ENCODE measurements at regions not wholly inside any gene's neighbourhood (a gene's known extent, or its start where the extent isn't known, plus 50 kb on each side); places are given as distances from the start of the nearest gene placed in this dataset.
"Not testable (repeated sequence)": the region's sequence is repeated elsewhere in the genome, so short reads cannot be mapped to it uniquely, and the experiment has no call there.

GRCh38 chr1:243074224-243074623 lies 180.9 kb downstream of the CEP170 start:
- H3K27me3 ChIP-seq; H3K4me1 ChIP-seq; H3K9me3 ChIP-seq; H3K36me3 ChIP-seq; DNase-seq (ENCODE audit: low spot score in 2 of 2); H3K4me3 ChIP-seq; H3K27ac ChIP-seq; intact Hi-C loops (cut with DNase I; ENCODE audit: low total_unique reads): not testable (repeated sequence)

GRCh38 chr1:243067056-243067455 lies 188.0 kb downstream of the CEP170 start:
- DNase-seq (ENCODE audit: low spot score in 2 of 2); H3K4me1 ChIP-seq; H3K36me3 ChIP-seq; H3K27ac ChIP-seq; intact Hi-C loops (cut with DNase I; ENCODE audit: low total_unique reads); H3K9me3 ChIP-seq; H3K27me3 ChIP-seq; H3K4me3 ChIP-seq: not testable (repeated sequence)

GRCh38 chr1:243061965-243062364 lies 193.1 kb downstream of the CEP170 start:
- H3K27me3 ChIP-seq; H3K4me1 ChIP-seq; DNase-seq (ENCODE audit: low spot score in 2 of 2); intact Hi-C loops (cut with DNase I; ENCODE audit: low total_unique reads); H3K4me3 ChIP-seq; H3K9me3 ChIP-seq; H3K36me3 ChIP-seq; H3K27ac ChIP-seq: not testable (repeated sequence)

- H3K4me3 ChIP-seq; H3K27ac ChIP-seq; H3K36me3 ChIP-seq; H3K27me3 ChIP-seq; DNase-seq (ENCODE audit: low spot score in 2 of 2); H3K9me3 ChIP-seq; H3K4me1 ChIP-seq; intact Hi-C loops (cut with DNase I; ENCODE audit: low total_unique reads): not testable (repeated sequence)
Measured at GRCh38 chr1:243055510-243055909, 199.6 kb downstream of the CEP170 start.

GRCh38 chr1:243055091-243055490 lies 200.0 kb downstream of the CEP170 start:
- H3K36me3 ChIP-seq; DNase-seq (ENCODE audit: low spot score in 2 of 2); H3K27ac ChIP-seq; intact Hi-C loops (cut with DNase I; ENCODE audit: low total_unique reads); H3K4me3 ChIP-seq; H3K9me3 ChIP-seq; H3K27me3 ChIP-seq; H3K4me1 ChIP-seq: not testable (repeated sequence)

- H3K27me3 ChIP-seq; H3K9me3 ChIP-seq; H3K36me3 ChIP-seq; H3K4me1 ChIP-seq; DNase-seq (ENCODE audit: low spot score in 2 of 2); intact Hi-C loops (cut with DNase I; ENCODE audit: low total_unique reads); H3K4me3 ChIP-seq; H3K27ac ChIP-seq: not testable (repeated sequence)
Measured at GRCh38 chr1:243054681-243055080, 200.4 kb downstream of the CEP170 start.

- H3K36me3 ChIP-seq; H3K4me3 ChIP-seq; H3K27ac ChIP-seq; H3K9me3 ChIP-seq; intact Hi-C loops (cut with DNase I; ENCODE audit: low total_unique reads); H3K4me1 ChIP-seq; DNase-seq (ENCODE audit: low spot score in 2 of 2); H3K27me3 ChIP-seq: not testable (repeated sequence)
Measured at GRCh38 chr1:243053048-243053447, 202.0 kb downstream of the CEP170 start.

- H3K27ac ChIP-seq; intact Hi-C loops (cut with DNase I; ENCODE audit: low total_unique reads); H3K27me3 ChIP-seq; H3K4me3 ChIP-seq; H3K4me1 ChIP-seq; H3K9me3 ChIP-seq; DNase-seq (ENCODE audit: low spot score in 2 of 2); H3K36me3 ChIP-seq: not testable (repeated sequence)
Measured at GRCh38 chr1:243050613-243051012, 204.5 kb downstream of the CEP170 start.

GRCh38 chr1:243049716-243050115 lies 205.4 kb downstream of the CEP170 start:
- H3K27me3 ChIP-seq; H3K4me3 ChIP-seq; H3K4me1 ChIP-seq; H3K36me3 ChIP-seq; DNase-seq (ENCODE audit: low spot score in 2 of 2); intact Hi-C loops (cut with DNase I; ENCODE audit: low total_unique reads); H3K9me3 ChIP-seq; H3K27ac ChIP-seq: not testable (repeated sequence)

- DNase-seq (ENCODE audit: low spot score in 2 of 2); H3K36me3 ChIP-seq; H3K4me3 ChIP-seq; H3K27me3 ChIP-seq; H3K27ac ChIP-seq; H3K4me1 ChIP-seq; H3K9me3 ChIP-seq; intact Hi-C loops (cut with DNase I; ENCODE audit: low total_unique reads): not testable (repeated sequence)
Measured at GRCh38 chr1:243021365-243021764, 233.7 kb downstream of the CEP170 start.

GRCh38 chr1:243019030-243019635 lies 235.9 kb downstream of the CEP170 start:
- DNase-seq (ENCODE audit: low spot score in 2 of 2), result peak in 1 of 2 donors; percentile 18
- intact Hi-C loops (cut with DNase I; ENCODE audit: low total_unique reads); H3K4me1 ChIP-seq; H3K4me3 ChIP-seq; H3K9me3 ChIP-seq; H3K27ac ChIP-seq; H3K27me3 ChIP-seq; H3K36me3 ChIP-seq: not testable (repeated sequence)

GRCh38 chr1:243010719-243011118 lies 244.4 kb downstream of the CEP170 start:
- H3K27me3 ChIP-seq; H3K9me3 ChIP-seq; DNase-seq (ENCODE audit: low spot score in 2 of 2); H3K36me3 ChIP-seq; H3K27ac ChIP-seq; H3K4me3 ChIP-seq; H3K4me1 ChIP-seq; intact Hi-C loops (cut with DNase I; ENCODE audit: low total_unique reads): not testable (repeated sequence)

GRCh38 chr1:243001003-243001402 lies 254.1 kb downstream of the CEP170 start:
- H3K4me3 ChIP-seq; H3K27me3 ChIP-seq; H3K4me1 ChIP-seq; H3K36me3 ChIP-seq; H3K27ac ChIP-seq; DNase-seq (ENCODE audit: low spot score in 2 of 2); intact Hi-C loops (cut with DNase I; ENCODE audit: low total_unique reads); H3K9me3 ChIP-seq: not testable (repeated sequence)

- H3K27me3 ChIP-seq; intact Hi-C loops (cut with DNase I; ENCODE audit: low total_unique reads); H3K36me3 ChIP-seq; DNase-seq (ENCODE audit: low spot score in 2 of 2); H3K4me3 ChIP-seq; H3K4me1 ChIP-seq; H3K9me3 ChIP-seq; H3K27ac ChIP-seq: not testable (repeated sequence)
Measured at GRCh38 chr1:242992776-242993175, 262.3 kb downstream of the CEP170 start.

All from breast epithelium (tissue), 4 donors.